ENCODE measurements at regions not wholly inside any gene's neighbourhood (a gene's known extent, or its start where the extent isn't known, plus 50 kb on each side); places are given as distances from the start of the nearest gene placed in this dataset.

DNA sequence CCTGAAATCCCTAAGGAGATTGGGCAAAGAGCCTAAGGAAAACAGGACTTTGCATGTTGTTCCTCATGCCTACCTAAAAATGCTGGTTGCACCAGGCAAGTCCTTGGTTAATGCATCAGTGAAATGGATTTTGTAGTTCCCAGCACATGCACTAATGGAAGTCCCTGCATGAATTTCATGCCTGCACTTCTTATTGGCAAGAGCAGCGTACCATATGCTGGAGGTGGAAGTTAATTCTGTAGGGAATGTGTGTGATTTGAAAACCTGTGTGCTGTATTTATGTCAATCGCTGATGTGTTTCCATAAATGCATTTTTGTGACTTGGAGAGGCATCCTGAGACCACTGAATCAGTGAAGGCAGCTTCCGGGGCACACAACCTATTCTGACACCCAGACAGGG lies 140.3 kb upstream of the MTNR1B start:
- TF ChIP-seq, protein P1, sequence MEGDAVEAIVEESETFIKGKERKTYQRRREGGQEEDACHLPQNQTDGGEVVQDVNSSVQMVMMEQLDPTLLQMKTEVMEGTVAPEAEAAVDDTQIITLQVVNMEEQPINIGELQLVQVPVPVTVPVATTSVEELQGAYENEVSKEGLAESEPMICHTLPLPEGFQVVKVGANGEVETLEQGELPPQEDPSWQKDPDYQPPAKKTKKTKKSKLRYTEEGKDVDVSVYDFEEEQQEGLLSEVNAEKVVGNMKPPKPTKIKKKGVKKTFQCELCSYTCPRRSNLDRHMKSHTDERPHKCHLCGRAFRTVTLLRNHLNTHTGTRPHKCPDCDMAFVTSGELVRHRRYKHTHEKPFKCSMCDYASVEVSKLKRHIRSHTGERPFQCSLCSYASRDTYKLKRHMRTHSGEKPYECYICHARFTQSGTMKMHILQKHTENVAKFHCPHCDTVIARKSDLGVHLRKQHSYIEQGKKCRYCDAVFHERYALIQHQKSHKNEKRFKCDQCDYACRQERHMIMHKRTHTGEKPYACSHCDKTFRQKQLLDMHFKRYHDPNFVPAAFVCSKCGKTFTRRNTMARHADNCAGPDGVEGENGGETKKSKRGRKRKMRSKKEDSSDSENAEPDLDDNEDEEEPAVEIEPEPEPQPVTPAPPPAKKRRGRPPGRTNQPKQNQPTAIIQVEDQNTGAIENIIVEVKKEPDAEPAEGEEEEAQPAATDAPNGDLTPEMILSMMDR (IDR thresholded peaks at IDR 0.05), result no peak
- no peak for TF ChIP-seq POLR2A (IDR thresholded peaks at IDR 0.05)

Data from Peyer's patch (tissue), 4 donors.